Eye (tissue), 1 donor: ENCODE measurements at regions not wholly inside any gene's neighbourhood (a gene's known extent, or its start where the extent isn't known, plus 50 kb on each side); places are given as distances from the start of the nearest gene placed in this dataset.
A peak's percentile ranks its signal among the peaks of the same experiment; 100 is the strongest.

Experiments
- DNase-seq: peaks from one replicate; pipeline ENCODE4 v3.0.0-alpha.2; 2015

DNA sequence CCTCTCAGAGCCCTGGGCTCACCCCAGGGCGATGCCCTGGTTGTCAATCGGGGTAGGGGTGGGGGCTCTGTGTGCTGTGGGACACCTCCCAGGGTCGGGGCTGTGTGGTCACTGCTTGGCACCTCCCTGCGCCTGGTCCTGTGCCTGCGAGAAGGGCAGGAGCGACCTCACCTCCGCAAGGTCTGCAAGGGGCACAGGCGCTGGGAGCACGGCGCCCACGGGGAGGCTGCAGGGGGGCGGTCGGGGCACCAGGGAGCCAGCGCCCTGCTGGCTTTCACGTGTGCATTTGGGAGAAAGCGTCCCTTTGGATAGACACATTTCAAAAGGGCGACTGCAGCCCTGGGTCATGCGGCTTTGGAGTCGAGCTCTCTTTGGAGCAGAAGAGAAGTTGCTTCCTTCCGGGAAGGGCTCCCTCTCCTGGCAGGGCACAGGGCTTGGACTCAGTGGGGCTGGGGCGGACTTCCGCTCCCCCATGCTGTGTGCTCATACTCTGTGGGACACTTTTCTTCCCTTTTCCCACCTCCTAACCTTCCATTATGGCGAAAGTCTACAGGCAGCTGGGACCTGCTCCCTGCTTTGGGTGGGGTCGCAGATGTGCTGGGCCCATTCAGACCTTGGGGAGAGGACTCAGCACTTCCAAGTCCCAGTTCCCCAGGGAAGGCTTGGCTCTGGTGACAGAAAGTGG lies 52.9 kb upstream of the SLC28A3 start:
- no peak for DNase-seq

DNA sequence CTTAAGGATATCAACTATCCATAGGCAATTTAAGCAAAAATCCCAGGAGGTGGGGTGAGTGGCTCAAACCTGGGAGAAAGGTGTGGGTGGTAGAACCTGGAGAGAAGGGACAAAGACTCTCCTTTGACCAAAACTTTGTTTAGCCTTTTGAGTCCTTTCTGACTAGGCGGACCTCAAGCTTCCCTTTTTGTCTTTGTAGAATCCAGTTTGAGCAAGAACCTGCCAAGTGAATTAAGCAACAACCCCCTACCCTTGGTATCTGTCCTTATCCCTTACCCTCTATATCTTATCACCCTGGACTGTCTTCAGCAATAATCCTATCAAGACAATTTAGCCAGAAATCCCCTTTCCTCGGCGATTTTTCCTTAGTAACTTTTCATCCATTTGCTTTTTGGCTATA lies 53.5 kb upstream of the SLC28A3 start:
- no peak for DNase-seq

DNA sequence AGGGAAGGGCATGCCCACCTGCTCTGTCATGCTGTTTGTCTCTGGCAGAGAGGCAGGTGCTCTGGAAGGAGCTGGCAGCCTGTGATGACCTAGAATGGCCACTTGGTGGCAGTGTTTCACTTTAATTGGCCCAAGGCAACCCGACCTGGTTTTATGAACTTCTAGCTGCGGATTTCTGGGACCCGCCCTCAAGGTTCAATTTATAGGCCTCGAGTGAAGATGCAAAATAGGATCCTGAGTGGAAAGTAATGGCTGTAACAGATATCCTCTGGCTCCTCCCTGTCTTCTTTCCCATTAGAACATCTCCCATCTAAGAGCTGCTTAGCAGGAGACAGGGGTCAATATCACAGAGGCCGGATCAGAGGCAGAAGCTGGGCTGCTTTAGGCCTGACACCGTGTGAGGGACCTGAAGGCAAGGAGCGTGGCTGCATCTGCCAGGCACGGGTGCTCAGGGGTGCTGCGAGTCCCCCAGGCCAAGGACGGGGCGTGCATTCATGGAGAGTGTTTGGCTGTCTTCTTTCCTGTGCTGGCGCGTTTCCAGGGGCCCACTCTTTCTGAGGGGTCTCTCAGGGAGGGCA lies 56.7 kb upstream of the SLC28A3 start:
- DNase-seq, result peak; percentile 94

DNA sequence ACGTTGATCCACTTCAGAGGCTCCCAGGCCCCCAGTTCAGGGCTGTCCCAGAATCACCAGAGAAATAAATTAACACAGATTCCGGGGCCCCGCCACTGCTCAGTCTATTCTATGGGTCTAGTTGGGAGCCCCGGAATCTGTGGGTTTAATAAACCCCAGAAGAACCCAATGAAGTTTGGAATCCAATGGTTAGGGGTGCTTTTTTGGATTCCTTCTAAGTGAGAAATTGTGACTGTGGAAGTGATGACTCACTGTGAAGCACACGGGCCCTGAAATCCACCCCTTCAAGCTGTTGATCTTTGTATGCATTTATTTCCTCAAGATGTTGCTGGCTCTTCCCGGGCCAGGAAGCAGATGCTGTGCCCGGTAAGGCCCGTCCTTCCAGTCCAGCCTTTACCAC lies 57.3 kb upstream of the SLC28A3 start:
- DNase-seq, result no peak

DNA sequence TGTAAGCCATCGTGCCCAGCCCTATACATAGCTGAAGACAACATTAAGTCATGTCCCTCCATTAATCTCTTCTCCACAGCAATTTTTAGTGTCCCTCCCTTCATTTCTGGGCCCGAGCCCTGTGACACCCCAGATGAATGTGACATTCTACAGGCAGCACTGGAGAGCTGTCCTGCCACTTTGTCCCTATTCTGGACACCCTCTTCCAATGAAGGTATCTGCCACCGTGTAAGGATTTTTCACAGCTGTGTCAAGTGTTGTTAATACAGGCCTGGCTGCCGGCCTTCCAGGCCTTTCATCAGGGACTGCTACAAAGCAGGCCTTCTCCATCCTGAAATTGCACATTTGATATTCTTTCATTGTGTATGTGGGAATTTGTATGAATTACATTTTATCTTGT lies 62.0 kb upstream of the SLC28A3 start:
- DNase-seq, result no peak

DNA sequence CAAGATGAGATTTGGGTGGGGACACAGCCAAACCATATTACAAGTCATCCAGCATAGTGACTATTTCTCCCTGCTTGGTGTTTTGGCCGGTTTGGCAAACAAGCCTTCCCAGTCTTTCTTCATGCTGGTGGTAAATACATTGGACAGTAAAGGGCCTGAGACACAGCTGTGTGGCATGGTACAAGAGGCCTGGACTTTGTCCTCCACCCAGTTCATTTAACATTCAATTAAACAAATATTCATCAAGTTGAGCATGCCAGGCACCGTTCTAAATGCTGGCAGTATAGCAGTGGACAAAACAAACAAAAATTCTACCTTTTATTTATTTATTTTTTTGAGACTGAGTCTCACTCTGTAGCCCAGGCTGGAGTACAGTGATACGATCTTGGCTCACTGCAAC lies 62.7 kb upstream of the SLC28A3 start:
- no peak for DNase-seq

DNA sequence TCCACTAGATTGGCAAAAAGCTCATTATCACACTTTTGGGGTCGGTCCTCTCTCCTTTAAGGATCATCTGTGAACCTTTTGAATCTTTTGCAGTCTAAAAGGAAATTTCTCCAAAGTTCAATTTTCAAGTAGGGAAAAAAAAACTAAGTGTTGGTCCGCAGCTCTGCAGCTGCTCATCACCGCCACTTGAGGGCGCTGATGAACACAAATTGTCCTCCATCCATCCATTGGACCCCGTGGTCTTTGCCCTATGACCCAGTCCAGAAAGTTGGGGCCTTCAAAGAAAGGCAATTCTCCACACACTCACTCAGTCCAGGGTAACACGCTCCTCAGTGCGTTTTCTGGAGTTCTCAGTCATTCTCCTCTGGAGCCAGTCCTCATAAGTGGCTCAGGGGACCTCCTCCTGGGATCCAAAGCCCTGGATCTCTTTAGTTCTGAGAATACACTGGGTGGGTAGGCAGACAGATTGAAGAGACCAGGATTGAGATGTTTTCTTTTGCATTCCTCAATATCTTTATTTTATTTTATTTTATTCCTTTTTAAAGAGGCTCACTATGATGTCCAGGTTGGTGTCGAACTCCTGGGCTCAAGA lies 63.6 kb upstream of the SLC28A3 start:
- no peak for DNase-seq

DNA sequence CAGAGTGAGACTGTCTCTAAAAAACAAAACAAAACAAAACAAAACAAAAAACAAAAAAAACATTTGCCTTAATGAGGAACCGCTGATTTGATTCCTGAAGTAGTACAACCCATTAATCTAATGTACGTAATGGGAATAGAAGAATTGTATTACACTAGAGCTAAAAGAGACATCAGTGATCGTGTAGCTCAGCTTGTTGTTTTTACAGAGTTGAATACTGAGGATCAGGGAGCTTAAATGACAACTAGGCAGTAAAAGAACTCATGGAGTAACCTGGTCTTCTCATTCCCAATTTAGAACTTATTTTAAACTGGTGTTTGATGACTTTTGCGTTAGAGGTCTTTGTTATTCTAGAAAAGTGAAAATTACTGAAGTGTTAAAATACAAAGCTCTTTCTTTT lies 65.1 kb upstream of the SLC28A3 start:
- no peak for DNase-seq

DNA sequence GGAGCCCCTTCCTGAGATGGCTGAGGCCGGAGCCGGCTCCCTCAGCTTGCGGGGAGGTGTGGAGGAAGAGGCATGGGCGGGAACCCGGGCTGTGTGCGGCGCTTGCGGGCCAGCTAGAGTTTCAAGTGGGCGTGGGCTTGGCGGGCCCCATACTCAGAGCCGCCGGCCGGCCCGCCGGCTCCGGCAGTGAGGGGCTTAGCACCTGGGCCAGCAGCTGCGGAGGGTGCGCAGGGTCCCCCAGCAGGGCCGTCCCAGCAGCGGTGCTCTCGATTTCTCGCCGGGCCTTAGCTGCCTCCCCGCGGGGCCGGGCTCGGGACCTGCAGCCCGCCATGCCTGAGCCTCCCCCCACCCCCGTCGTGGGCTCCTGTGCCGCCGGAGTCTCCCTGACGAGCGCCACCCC lies 67.9 kb upstream of the SLC28A3 start:
- no peak for DNase-seq

DNA sequence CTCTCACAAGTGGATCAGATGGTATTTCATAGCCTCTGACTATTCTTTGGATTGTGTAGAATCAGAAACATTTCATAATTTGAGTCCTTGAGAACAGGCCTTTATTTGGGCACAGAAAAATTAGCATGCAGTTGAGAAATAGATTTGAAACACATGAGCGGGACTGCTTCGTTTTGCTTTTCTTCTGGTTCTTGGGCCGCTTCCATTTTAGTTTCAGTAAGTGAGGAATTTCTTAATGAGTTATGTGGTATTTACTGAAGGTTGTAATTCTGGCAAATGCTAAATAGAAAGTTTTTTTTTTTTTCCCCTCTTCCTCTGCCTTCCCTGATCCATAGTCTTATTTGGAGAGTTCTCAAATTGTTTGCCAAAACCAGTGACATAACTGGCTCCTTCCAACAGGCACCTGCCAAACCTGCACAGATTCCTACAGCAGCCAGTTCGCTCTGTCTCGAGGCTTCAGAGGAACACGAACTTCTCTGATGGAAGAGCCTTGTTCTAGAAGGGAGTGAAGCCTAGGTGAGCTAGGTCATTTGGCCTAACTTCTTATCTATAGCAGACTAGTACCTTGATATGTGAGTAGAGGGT lies 71.2 kb upstream of the SLC28A3 start:
- DNase-seq, result no peak

DNA sequence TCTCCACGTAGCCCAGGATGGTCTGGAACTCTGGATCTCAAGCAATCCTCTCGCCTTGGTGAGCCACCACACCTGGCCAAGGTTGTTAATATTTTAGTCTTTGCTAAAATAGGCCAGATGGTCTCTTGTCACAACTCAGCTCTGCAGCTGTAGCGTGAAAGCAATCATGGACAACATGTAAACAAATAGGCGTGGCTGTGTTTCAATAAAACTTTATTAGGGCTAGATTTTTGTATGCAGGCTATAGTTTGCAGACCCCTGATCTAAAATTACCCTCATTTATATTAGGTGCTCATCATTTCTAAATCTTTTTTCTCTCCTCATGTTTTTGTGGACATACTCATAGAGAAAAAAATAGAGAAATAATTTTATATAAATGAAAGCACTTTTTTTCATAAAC lies 72.1 kb upstream of the SLC28A3 start:
- DNase-seq, result no peak

DNA sequence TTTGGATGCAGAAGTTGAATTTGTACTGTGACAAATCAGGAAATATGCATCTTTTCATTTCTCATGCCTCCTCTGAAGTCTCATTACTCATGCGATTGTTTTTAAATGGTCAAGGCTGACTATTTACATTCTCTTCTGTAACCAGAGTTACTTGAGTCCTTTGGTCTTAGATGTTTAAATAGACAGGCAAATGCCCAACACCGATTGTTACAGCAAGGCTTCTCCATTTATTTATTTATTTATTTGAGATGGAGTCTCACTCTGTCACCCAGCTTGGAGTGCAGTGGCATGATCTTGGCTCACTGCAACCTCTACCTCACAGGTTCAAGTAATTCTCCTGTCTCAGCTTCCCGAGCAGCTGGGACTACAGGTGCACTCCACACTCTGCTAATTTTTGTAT lies 72.7 kb upstream of the SLC28A3 start:
- DNase-seq, result no peak

DNA sequence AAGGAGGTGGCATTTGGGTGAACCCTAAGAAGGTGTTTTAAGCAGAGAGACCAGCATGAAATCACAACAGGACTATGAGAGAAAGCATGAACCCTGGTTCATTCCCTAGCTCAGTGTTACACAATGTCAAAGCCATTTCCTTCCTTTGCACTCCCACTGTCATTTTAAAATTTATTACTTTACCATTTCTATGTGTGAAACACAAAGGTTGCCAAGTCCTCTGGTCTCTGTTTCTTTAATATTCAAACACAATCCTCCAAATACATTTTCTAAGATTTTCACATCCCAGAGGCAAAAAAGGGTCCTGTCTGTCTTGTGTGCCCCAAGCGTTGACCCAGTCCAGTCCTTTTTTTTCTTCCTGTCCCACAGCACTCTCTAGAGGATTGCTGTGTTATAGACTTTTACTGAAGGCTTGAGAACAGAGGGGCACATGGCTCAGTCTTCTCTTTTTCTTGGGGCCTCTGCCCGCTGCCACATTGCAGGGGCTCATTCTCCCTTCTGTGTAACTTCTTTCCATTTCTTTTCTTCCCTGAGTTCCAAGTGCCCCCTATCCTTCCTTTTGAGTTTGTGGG lies 78.6 kb upstream of the SLC28A3 start:
- DNase-seq, result no peak

DNA sequence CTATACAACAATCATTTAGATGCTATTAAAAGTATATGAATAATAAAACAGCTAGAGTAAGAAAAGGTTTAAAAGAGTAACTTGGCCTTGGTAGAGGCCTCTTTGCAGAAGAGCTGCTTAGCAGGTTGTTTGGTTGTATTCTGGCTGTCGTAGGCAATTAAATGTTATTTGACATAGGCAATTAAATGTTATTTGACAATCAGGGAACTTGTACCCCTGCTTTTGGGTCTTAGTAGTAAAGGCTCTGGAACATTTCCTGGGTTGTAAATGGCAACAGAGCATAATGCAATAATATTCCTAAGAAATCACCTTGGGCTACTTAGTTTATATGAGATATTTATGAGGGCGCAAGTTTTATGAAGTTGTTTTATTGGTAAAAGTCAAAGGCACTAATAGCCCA lies 84.4 kb upstream of the SLC28A3 start:
- DNase-seq, result peak; percentile 56

DNA sequence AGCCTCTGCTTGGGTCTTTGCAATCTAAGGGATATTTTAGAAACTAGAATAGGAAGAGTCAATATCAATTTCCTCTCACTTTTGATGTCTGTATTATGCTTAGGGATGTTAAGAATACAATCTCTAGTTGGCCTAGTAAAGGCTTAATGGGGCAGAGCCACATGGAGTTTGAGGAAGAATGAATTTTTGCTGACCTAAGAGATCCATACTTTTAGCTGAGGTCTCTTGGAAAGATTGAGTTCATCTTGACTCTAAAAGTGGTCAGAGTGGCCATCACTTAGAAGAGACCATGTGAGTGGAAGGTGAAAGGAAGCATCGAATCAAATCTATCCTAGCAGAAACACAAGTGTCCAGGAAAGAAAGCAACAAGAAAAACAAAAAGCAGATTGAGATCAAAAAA lies 92.2 kb upstream of the SLC28A3 start:
- DNase-seq, result no peak

DNA sequence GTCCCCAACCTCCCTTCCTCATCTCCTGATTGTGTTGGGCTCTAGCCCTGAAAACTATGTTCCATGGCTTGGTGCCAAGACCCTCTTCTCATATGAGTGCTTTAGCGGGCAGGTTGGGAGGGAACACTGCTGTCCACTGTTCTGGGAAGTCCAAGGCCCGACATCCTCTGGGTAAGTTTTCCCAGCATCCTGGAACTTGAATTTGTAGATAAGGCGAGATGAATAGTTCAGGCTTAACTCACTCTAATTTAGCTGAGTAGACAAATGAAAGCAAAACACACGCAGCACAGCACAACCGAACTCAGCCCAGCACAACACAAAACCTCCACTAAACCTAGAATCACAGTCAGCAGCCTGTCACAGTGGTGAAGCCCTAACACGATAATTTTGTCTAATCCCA lies 95.3 kb upstream of the SLC28A3 start:
- no peak for DNase-seq

DNA sequence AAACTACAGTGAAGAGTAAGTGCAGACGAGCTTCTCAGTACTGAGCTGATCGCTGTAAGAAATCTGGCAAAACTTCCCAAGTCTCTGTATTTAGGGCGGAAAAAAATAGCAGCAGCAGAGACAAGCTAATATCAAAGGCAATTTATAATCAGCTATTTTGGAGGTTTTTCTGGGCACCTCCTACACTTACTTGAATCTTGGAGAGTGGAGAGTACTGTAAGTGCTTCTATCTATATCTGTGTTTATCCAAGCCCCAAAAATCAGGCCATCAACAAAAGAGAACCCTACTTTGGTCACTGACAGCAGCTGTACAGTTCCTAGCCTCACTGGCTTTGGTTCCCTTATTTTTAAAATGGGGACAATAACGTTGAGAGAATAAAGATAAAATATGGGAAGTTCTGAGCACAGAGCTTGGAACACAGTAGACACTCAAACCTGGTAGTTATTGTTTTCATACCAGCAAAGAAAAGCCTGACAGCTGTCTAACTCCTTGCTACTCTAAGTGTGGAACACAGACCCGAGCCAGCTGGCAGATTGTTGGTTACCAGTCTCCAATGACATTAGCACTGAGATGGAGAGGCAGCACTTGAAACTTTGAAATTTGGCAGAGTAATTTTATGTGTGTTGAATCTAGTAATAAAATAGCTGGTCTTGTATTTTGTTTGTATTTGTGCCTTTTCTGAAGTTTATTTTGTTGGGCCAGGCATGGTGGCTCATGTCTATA lies 96.0 kb upstream of the SLC28A3 start:
- no peak for DNase-seq

DNA sequence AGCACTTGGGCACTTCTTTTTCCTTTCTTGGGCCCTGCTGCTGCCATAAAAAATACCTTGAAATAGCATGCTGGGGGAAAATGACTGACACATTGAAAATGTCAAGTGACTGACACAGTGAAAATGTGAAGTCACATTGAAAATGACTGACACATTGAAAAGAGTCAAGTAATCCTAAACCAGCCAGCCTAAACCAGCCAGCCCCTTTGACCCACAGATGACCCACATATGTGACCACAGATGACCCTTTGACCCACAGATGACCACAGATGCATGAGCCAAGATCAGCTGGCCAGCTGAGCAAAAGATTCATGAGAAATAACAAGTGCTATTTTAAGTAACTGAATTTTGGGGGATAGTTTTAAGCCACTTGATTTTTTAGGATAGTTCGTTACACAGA lies 97.8 kb upstream of the SLC28A3 start:
- DNase-seq, result no peak

DNA sequence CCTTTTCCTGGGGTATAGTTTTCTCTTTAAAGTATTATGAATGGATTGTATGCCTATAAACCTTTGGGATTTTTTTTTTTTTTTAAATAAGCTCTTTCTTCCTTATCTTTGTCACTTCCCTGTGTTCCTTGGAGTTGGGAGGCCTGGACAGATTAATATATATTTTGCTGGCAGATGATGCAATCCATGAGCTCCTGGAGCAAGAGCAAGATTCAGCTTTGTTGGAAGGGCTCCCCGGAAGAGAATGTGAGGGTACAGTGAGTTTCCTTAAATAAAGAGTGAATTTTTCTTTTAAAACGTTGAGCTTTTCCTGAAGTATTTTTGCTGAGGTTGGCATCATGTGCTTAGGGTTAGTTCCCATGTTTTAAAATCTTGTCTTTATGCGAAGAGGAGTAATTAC lies 98.7 kb upstream of the SLC28A3 start:
- DNase-seq, result no peak

DNA sequence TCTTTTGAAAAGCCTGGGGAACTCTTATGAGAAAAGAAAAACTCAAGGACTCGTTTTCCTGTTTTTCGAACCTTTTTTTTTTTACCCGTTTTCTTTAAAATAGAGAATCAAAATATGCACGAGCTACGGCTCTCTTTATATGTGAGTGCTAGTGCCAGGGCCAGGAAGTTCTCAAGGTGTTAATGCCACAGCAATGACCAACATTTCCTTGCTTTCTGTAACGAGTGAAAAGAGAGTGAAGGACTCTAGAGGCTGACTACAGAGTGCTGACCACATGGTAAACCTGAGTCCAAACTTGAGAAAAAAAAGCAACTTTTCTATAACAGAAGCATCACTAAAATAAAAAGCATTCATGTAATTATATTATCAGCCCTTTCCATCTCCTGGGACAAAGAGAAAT lies 102.2 kb upstream of the SLC28A3 start:
- no peak for DNase-seq

DNA sequence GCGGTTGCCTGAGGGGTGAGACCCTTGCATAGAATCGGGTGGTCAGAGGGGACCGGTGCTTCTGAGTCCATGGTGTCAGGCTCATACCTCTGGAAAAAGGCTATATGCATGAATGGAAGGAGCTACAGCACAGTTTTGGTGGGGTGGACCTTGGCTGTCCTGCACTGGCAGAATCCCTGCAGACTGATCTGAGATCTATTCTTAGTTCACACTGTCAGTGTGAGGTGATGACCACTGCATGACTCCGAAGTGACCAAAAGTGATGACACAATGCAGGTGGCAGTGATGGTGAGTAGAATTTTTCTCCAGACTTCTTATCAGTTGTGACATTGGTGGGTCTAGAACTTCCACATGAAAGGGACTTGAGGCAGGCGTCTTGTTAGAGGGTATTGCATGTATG lies 105.2 kb upstream of the SLC28A3 start:
- DNase-seq, result no peak

DNA sequence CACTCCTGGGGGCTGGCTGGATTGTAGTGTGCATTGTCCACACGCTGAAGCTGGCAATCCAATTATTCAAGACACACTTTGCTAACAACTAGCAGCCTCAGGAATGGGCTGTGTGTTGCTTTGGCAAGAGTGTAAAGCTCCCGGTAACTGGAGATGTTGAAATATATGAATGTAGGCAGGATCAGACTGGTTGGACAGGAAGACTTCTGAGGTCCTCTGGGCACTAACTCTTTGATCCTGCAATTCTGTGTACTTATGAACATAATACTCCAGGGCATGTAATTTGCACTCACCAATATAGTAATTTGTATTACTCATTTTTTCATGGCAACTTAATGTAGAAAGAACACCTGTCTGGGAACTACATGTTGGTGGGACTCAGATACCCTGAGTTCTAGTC lies 106.7 kb upstream of the SLC28A3 start:
- DNase-seq, result no peak

DNA sequence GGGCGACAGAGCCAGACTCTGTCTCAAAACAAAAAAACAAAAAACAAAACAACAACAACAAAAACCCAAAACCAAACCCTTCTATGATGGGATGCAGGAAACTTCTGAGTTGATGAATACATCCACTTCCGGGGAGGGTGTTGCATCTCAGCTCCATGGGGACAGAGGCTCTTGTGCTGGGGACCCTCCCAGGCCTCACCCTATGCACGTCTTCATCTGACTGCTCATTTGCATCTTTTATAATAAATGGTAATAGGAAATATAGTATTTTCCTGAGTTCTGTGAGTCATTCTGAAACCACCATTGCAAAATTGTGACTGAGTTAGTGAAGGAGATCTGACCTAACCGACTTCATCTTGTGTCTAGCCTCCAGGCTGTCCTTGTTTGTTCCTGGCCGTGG lies 109.5 kb upstream of the SLC28A3 start:
- DNase-seq, result no peak

DNA sequence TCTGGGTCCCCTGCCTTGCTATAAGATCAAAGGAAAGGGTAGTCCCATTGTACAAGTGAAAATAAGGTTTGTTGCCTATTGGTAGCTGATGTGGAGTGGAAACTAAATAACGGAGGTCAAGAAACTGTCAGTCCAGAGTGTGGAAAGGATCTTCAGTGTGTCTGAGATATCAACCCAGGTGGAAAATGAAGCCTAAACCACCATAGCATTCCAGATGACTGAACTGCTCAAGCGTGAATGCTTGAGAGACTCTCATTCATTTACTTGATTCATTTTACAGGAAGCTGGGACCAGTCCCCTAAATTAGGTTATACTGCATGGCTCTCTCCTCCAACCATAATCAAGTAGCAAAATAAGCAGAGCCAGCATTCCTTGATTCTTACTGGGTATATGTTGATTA lies 116.0 kb upstream of the SLC28A3 start:
- DNase-seq, result peak; percentile 39
